ENCODE measurements at regions not wholly inside any gene's neighbourhood (a gene's known extent, or its start where the extent isn't known, plus 50 kb on each side); places are given as distances from the start of the nearest gene placed in this dataset.

- Histone ChIP-seq H3K4me1 (ENCODE audit: insufficient read depth, low read length) (no peaks in the 10 kb centered on the region), H3K27ac (ENCODE audit: extremely low read length, insufficient read depth, low read length) (no peak overlapping the region), H3K27me3 (ENCODE audit: control insufficient read depth in 1 of 2, insufficient read depth in 2 of 2, low read length in 2 of 2) (no peaks in the 10 kb centered on the region), H3K9me3 (ENCODE audit: low read length) (no peaks in the 10 kb centered on the region), H2AFZ (ENCODE audit: low read length) (no peak overlapping the region), H3K79me2 (ENCODE audit: insufficient read depth, low read length) (no peaks in the 10 kb centered on the region), H3K9ac (ENCODE audit: insufficient read depth, low read depth, low read length) (no peak overlapping the region), H3K4me2 (ENCODE audit: low read depth, low read length) (no peak overlapping the region), H4K20me1 (ENCODE audit: insufficient read depth, low read length) (no peaks in the 10 kb centered on the region), H3K36me3 (replicated peaks in 1 of 2; ENCODE audit: control insufficient read depth in 1 of 2, insufficient read depth in 2 of 2, low read length in 2 of 2) (no peaks in the 10 kb centered on the region), H3K4me3 (replicated peaks in 1 of 3; ENCODE audit: insufficient read depth in 1 of 3, low read depth in 2 of 3, low read length in 3 of 3) (no peak overlapping the region)
- no peak for ATAC-seq
- DNase-seq (ENCODE audit: low spot score): no peak
- no peak for FAIRE-seq
- POLR2A ChIA-PET: no interaction called here
- in situ Hi-C loops (cut with HindIII; ENCODE audit: extremely low pct_ligation_motif_present, low pct_unique_long_range_greater_than_20kb) (no loop called here), intact Hi-C loops (cut with micrococcal nuclease; ENCODE audit: unreplicated experiment) (no loop called here)
- CTCF ChIA-PET (ENCODE audit: low intra/inter-chr PET ratio, low total read pairs): no interaction called here
- no CpG with 5 or more reads among the region's 2 CpGs for WGBS (ENCODE audit: low lambda C conversion rate)
- BruUV-seq (replicated peaks): no TSS peak
- TF ChIP-seq ZNF75D (CRISPR knock-in tag; IDR thresholded peaks at IDR 0.05; ENCODE audit: borderline replicate concordance) (no peak), SSRP1 (CRISPR knock-in tag; IDR thresholded peaks at IDR 0.05) (no peak), ZNF264 (CRISPR knock-in tag; IDR thresholded peaks at IDR 0.05) (no peak), ZFP91 (CRISPR knock-in tag; IDR thresholded peaks at IDR 0.05; ENCODE audit: borderline replicate concordance) (no peak), ZNF512 (CRISPR knock-in tag; IDR thresholded peaks at IDR 0.05) (no peak), FOXP4 (CRISPR knock-in tag; IDR thresholded peaks at IDR 0.05) (no peak), ZFP62 (CRISPR knock-in tag; IDR thresholded peaks at IDR 0.05) (no peak), CHD4 (IDR thresholded peaks at IDR 0.05; ENCODE audit: borderline replicate concordance, low read length) (no peak), ETV6 (CRISPR knock-in tag; conservative IDR thresholded peaks at IDR 0.05) (no peak), ZNF280D (CRISPR knock-in tag; IDR thresholded peaks at IDR 0.05) (no peak), TFDP1 (CRISPR knock-in tag; IDR thresholded peaks at IDR 0.05; ENCODE audit: borderline replicate concordance) (no peak), ZNF281 (CRISPR knock-in tag; IDR thresholded peaks at IDR 0.05; ENCODE audit: borderline replicate concordance) (no peak)
Observed at GRCh38 chrX:57741107-57741506, 61.0 kb upstream of the NLRP2B start.
